GM12878 (cell line): ENCODE measurements at regions not wholly inside any gene's neighbourhood (a gene's known extent, or its start where the extent isn't known, plus 50 kb on each side); places are given as distances from the start of the nearest gene placed in this dataset.

ENCODE experiments used
- ATAC-seq: fragments of 200-7000 bp; cut with Tn5 transposase; 3 replicates; pipeline ENCODE4 v1.9.1; 2020; ENCODE audit warnings: mild to moderate bottlenecking, moderate library complexity
- BruUV-seq: library from RNA; stranded (reverse); fragments of 400-500 nt; replicated peaks from 2 replicates; lab custom pipeline; 2021; lab: Mats Ljungman, UMichigan
- CTCF ChIA-PET: fragments of 300-600 bp; sonication (Branson Sonifier 250); formaldehyde crosslinking; extraction: SDS; loops from one replicate; lab custom pipeline; 2021; ENCODE audit warnings: inconsistent platforms; lab: Yijun Ruan, JAX
- POLR2A ChIA-PET: fragments of 350-600 bp; formaldehyde crosslinking; extraction: SDS; loops from one replicate; lab custom pipeline; 2021; ENCODE audit warnings: inconsistent platforms; lab: Charles Lee
- RAD21 ChIA-PET: fragments of 300-600 bp; sonication (Branson Sonifier 250); formaldehyde crosslinking; loops from one replicate; lab custom pipeline; 2023; ENCODE audit warnings: antibody characterized with exemption; ENCODE audit not compliant: unreplicated experiment; lab: Charles Lee
- SMC1A ChIA-PET: fragments of 300-600 bp; sonication (Branson Sonifier 250); formaldehyde crosslinking; loops from one replicate; lab custom pipeline; 2023; ENCODE audit not compliant: unreplicated experiment, uncharacterized antibody; lab: Charles Lee
- DNase-seq: peaks from one replicate; pipeline ENCODE4 v3.0.0-alpha.2; 2011; ENCODE audit warnings: low read depth, low spot score
- FAIRE-seq: peaks from 3 replicates; lab custom pipeline; 2011; peaks lifted over from hg19 to GRCh38; lab: Jason Lieb, UNC
- H2AFZ ChIP-seq: 2 replicates; pipeline ENCODE4 v1.6.0; 2011; ENCODE audit warnings: low read depth, low read length, control low read depth; ENCODE audit not compliant: control insufficient read depth
- H3K27ac ChIP-seq: 2 replicates; pipeline ENCODE4 v1.5.1; 2011; ENCODE audit warnings: control low read depth; ENCODE audit not compliant: control insufficient read depth, insufficient read depth
- H3K27me3 ChIP-seq, 2 experiments: replicated peaks in 1 of 2; 2 replicates each; pipeline versions ENCODE4 v1.6.0 to v1.6.1; 2011; ENCODE audit warnings: low read length in 1 of 2; ENCODE audit not compliant: control insufficient read depth in 2 of 2, insufficient read depth in 2 of 2
- H3K36me3 ChIP-seq, 2 experiments: 2 replicates each; pipeline ENCODE4 v1.5.1; 2011; ENCODE audit warnings: low read length in 1 of 2; ENCODE audit not compliant: control insufficient read depth in 2 of 2, insufficient read depth in 2 of 2
- H3K4me1 ChIP-seq: 2 replicates; pipeline ENCODE4 v1.6.1; 2011; ENCODE audit warnings: mild to moderate bottlenecking, low read length, moderate library complexity, mixed read lengths; ENCODE audit not compliant: control insufficient read depth, insufficient read depth
- H3K4me2 ChIP-seq: 2 replicates; pipeline ENCODE4 v1.6.0; 2011; ENCODE audit warnings: control low read depth; ENCODE audit not compliant: control insufficient read depth, insufficient read depth
- H3K4me3 ChIP-seq: fragments of 200-600 bp; sonication (generic); 2 replicates; pipeline ENCODE4 v1.5.1; 2016
- H3K79me2 ChIP-seq: 2 replicates; pipeline ENCODE4 v1.6.0; 2011; ENCODE audit warnings: low read length; ENCODE audit not compliant: control insufficient read depth, insufficient read depth
- H3K9ac ChIP-seq: 2 replicates; pipeline ENCODE4 v1.8.0; 2011; ENCODE audit warnings: low read length, control low read depth, mixed read lengths; ENCODE audit not compliant: control insufficient read depth, insufficient read depth
- H3K9me3 ChIP-seq: replicated peaks from 3 replicates; pipeline ENCODE4 v1.5.1; 2011; ENCODE audit warnings: mild to moderate bottlenecking, low read length; ENCODE audit not compliant: control insufficient read depth, insufficient read depth
- H4K20me1 ChIP-seq: 2 replicates; pipeline ENCODE4 v1.6.0; 2011; ENCODE audit not compliant: control insufficient read depth, insufficient read depth
- ASH2L ChIP-seq: fragments of 300-600, 200-600 bp; sonication (generic); IDR thresholded peaks from 2 replicates; pipeline ENCODE4 v1.6.1; 2017; ENCODE audit warnings: low read depth, mild to moderate bottlenecking, borderline replicate concordance
- HDAC6 ChIP-seq: fragments of 200-600 bp; sonication (generic); IDR thresholded peaks from one replicate; pipeline ENCODE4 v1.8.0; 2017; ENCODE audit warnings: antibody characterized with exemption; ENCODE audit not compliant: unreplicated experiment
- MAX ChIP-seq: IDR thresholded peaks from 2 replicates; pipeline ENCODE4 v1.6.1; 2012; ENCODE audit warnings: low read depth, low read length, improper control_type of control experiment
- PKNOX1 ChIP-seq: fragments of 450-650 bp; IDR thresholded peaks from 2 replicates; pipeline ENCODE4 v1.6.1; 2016; ENCODE audit warnings: mild to moderate bottlenecking
- PML ChIP-seq: IDR thresholded peaks from 2 replicates; pipeline ENCODE4 v1.6.1; 2012; ENCODE audit warnings: low read length, inconsistent platforms
- STAT3 ChIP-seq: IDR thresholded peaks from 2 replicates; pipeline ENCODE4 v1.6.1; 2011; ENCODE audit warnings: low read depth, low read length, improper control_type of control experiment
- ZNF687 ChIP-seq: fragments of 450-650 bp; IDR thresholded peaks from 2 replicates; pipeline ENCODE4 v1.6.1; 2017; ENCODE audit warnings: mild to moderate bottlenecking, moderate library complexity
- WGBS: methylation state at CpG from one replicate; pipeline ENCODE4 v1.1.6; 2016; ENCODE audit warnings: low lambda C conversion rate; ENCODE audit not compliant: insufficient replicate concordance, insufficient coverage; ENCODE audit errors: missing lambda C conversion rate; 5-methylcytosine and 5-hydroxymethylcytosine counted together
- in situ Hi-C: fragments of 300-500 bp; cut with MboI; formaldehyde crosslinking; loops from 9 replicates; pipeline ENCODE4 v1.14.3; 2018; ENCODE audit warnings: mixed read lengths
- intact Hi-C: fragments of 100-400 bp; cut with micrococcal nuclease; formaldehyde crosslinking; loops from one replicate; pipeline ENCODE4 v1.14.2; 2022; ENCODE audit not compliant: unreplicated experiment

DNA sequence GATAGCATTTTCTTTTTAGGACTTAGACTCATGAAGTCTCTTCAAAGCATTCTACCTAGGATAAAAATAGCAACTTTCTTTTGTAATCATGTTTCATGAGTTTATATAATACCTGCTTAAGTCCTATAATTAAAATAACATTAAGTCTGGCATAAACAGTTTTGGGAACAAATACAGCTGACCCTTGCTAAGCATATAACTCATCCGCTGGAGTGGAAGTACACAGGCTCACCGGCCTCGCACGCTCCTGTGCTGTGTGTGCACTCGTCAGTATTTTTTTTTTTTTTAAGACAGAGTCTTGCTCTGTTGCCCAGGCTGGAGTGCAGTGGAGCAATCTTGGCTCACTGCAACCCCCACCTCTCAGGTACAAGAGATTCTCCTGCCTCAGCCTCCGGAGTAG is 221.8 kb downstream of the ADAMTS15 start:
- ATAC-seq (no peak), DNase-seq (no peak), FAIRE-seq (no peak)
- no peaks in the 10 kb centered on the region for H4K20me1 ChIP-seq
- CTCF ChIA-PET, result no interaction called here
- TF ChIP-seq MAX (no peak), ZNF687 (no peak), PKNOX1 (no peak), STAT3 (no peak), ASH2L (no peak), PML (no peak), HDAC6 (no peak)
- no peak overlapping the region for H2AFZ ChIP-seq
- no peak overlapping the region for H3K4me2 ChIP-seq
- no peaks in the 10 kb centered on the region for H3K36me3 ChIP-seq
- intact Hi-C loops, result no loop called here
- SMC1A ChIA-PET, result interaction anchor here (0.6 kb wide), 1 partner anchor 143 kb away, joined by 3 read pairs; no protein-coding TSS in a partner anchor
- H3K27ac ChIP-seq, result no peak overlapping the region
- WGBS, result 33% methylated on average over 6 of the region's 6 CpGs
- RAD21 ChIA-PET, result no interaction called here
- POLR2A ChIA-PET, result no interaction called here
- no peak overlapping the region for H3K9ac ChIP-seq
- no peaks in the 10 kb centered on the region; the same call in 2 of the 3 replicates for H3K9me3 ChIP-seq
- peaks cover 0 to 2% of the 10 kb centered on the region in 2 experiments; a peak in 3 of 4 replicates for H3K27me3 ChIP-seq
- no peak overlapping the region for H3K4me3 ChIP-seq
- in situ Hi-C loops, result no loop called here
- no peaks in the 10 kb centered on the region for H3K79me2 ChIP-seq
- no peaks in the 10 kb centered on the region for H3K4me1 ChIP-seq
- BruUV-seq, result no TSS peak
